IMR-90 (cell line): ENCODE measurements at regions not wholly inside any gene's neighbourhood (a gene's known extent, or its start where the extent isn't known, plus 50 kb on each side); places are given as distances from the start of the nearest gene placed in this dataset.

Experiments used
- CEBPB ChIP-seq: IDR thresholded peaks from 2 replicates; pipeline ENCODE4 v1.6.1; 2012; ENCODE audit warnings: low read depth, low read length, improper control_type of control experiment
- CTCF ChIP-seq: conservative IDR thresholded peaks from 2 replicates; pipeline ENCODE4 v1.5.1; 2012; ENCODE audit warnings: mild to moderate bottlenecking, low read depth, low read length, improper control_type of control experiment
- FOS ChIP-seq: fragments of 150-350 bp; IDR thresholded peaks from 2 replicates; pipeline ENCODE4 v1.6.1; 2016; ENCODE audit warnings: low read depth, low read length
- MAZ ChIP-seq: IDR thresholded peaks from 2 replicates; pipeline ENCODE4 v1.6.1; 2012; ENCODE audit warnings: low read depth, mild to moderate bottlenecking, low read length, improper control_type of control experiment, moderate library complexity, borderline replicate concordance
- POLR2A ChIP-seq: IDR thresholded peaks from 2 replicates; pipeline ENCODE4 v1.6.1; 2012; ENCODE audit warnings: mild to moderate bottlenecking, low read depth, low read length
- RAD21 ChIP-seq: IDR thresholded peaks from 2 replicates; pipeline ENCODE4 v1.6.1; 2012; ENCODE audit warnings: low read length, improper control_type of control experiment
- RCOR1 ChIP-seq: IDR thresholded peaks from 2 replicates; pipeline ENCODE4 v1.6.1; 2012; ENCODE audit warnings: mild to moderate bottlenecking, low read length, improper control_type of control experiment; ENCODE audit not compliant: insufficient replicate concordance
- RFX5 ChIP-seq: IDR thresholded peaks from 2 replicates; pipeline ENCODE4 v1.8.0; 2012; ENCODE audit warnings: low read depth, mild to moderate bottlenecking, low read length, moderate library complexity
- USF2 ChIP-seq: fragments of 150-350 bp; IDR thresholded peaks from 2 replicates; pipeline ENCODE4 v1.6.1; 2017; ENCODE audit warnings: mild to moderate bottlenecking, antibody characterized with exemption, low read length, low read depth

- no peak for TF ChIP-seq POLR2A
- TF ChIP-seq CTCF: no peak
- TF ChIP-seq RCOR1: no peak
- TF ChIP-seq CEBPB: no peak
- TF ChIP-seq RAD21: no peak
- TF ChIP-seq USF2: no peak
- no peak for TF ChIP-seq MAZ
- no peak for TF ChIP-seq RFX5
- TF ChIP-seq FOS: no peak
These were observed 327.6 kb downstream of the TBC1D4 start for GRCh38 chr13:75154331-75154730.
